IMR-90 (cell line): ENCODE measurements at regions not wholly inside any gene's neighbourhood (a gene's known extent, or its start where the extent isn't known, plus 50 kb on each side); places are given as distances from the start of the nearest gene placed in this dataset.

ENCODE experiments used
- ATAC-seq: fragments of 200-7000 bp; cut with Tn5 transposase; 2 replicates; pipeline ENCODE4 v1.9.1; 2020; ENCODE audit warnings: low read depth, mild to moderate bottlenecking, moderate library complexity
- BruUV-seq: library from RNA; stranded (reverse); fragments of 400-500 nt; replicated peaks from 2 replicates; lab custom pipeline; 2021; lab: Mats Ljungman, UMichigan
- CTCF ChIA-PET: fragments of 300-600 bp; formaldehyde crosslinking; extraction: SDS; loops from one replicate; lab custom pipeline; 2021; ENCODE audit warnings: antibody characterized with exemption; lab: Yijun Ruan, JAX
- POLR2A ChIA-PET: fragments of 300-600 bp; sonication (Branson Sonifier 250); formaldehyde crosslinking; loops from one replicate; lab custom pipeline; 2022; ENCODE audit warnings: antibody characterized with exemption; ENCODE audit not compliant: unreplicated experiment; lab: Charles Lee
- DNase-seq: peaks from one replicate; pipeline ENCODE4 v3.0.0; 2013
- H2AFZ ChIP-seq: replicated peaks from 2 replicates; pipeline ENCODE3; 2013; ENCODE audit warnings: low read length, mild to moderate bottlenecking; ENCODE audit not compliant: poor library complexity
- H2AK5ac ChIP-seq: 2 replicates; pipeline ENCODE4 v1.6.1; 2013; ENCODE audit warnings: low read depth, low read length, inconsistent platforms
- H2AK9ac ChIP-seq: replicated peaks from 2 replicates; pipeline ENCODE3; 2013; ENCODE audit warnings: mild to moderate bottlenecking, low read depth, low read length, moderate library complexity; ENCODE audit not compliant: poor library complexity
- H2BK120ac ChIP-seq: 2 replicates; pipeline ENCODE4 v1.6.1; 2013; ENCODE audit warnings: low read depth, low read length, inconsistent platforms
- H2BK15ac ChIP-seq: 3 replicates; pipeline ENCODE4 v1.6.1; 2013; ENCODE audit warnings: low read depth, low read length, inconsistent platforms
- H2BK20ac ChIP-seq: 2 replicates; pipeline ENCODE4 v1.6.1; 2013; ENCODE audit warnings: low read depth, mild to moderate bottlenecking, inconsistent platforms, low read length, moderate library complexity
- H2BK5ac ChIP-seq: 2 replicates; pipeline ENCODE4 v1.6.1; 2013; ENCODE audit warnings: mild to moderate bottlenecking, low read depth, low read length, inconsistent platforms; ENCODE audit not compliant: poor library complexity, severe bottlenecking
- H3K14ac ChIP-seq: replicated peaks from 2 replicates; pipeline ENCODE4 v1.6.1; 2013; ENCODE audit warnings: low read depth, low read length, inconsistent platforms
- H3K18ac ChIP-seq: 2 replicates; pipeline ENCODE4 v1.6.1; 2013; ENCODE audit warnings: low read depth, low read length, control low read depth
- H3K23ac ChIP-seq: 2 replicates; pipeline ENCODE4 v1.6.1; 2013; ENCODE audit warnings: low read depth, low read length, inconsistent platforms
- H3K27ac ChIP-seq: 2 replicates; pipeline ENCODE4 v1.5.1; 2013; ENCODE audit warnings: mild to moderate bottlenecking, control low read depth, low read length; ENCODE audit not compliant: insufficient read depth
- H3K27me3 ChIP-seq: 2 replicates; pipeline ENCODE4 v1.6.1; 2013; ENCODE audit warnings: low read length; ENCODE audit not compliant: control insufficient read depth, insufficient read depth
- H3K36me3 ChIP-seq: 2 replicates; pipeline ENCODE4 v1.6.1; 2013; ENCODE audit warnings: low read length, mixed read lengths; ENCODE audit not compliant: control insufficient read depth, insufficient read depth
- H3K4ac ChIP-seq: 2 replicates; pipeline ENCODE4 v1.6.1; 2013; ENCODE audit warnings: low read depth, low read length, inconsistent platforms
- H3K4me1 ChIP-seq: 2 replicates; pipeline ENCODE4 v1.6.1; 2013; ENCODE audit warnings: low read length, mixed read lengths; ENCODE audit not compliant: control insufficient read depth, insufficient read depth
- H3K4me2 ChIP-seq: 2 replicates; pipeline ENCODE4 v1.6.1; 2013; ENCODE audit warnings: low read depth, mild to moderate bottlenecking, control low read depth, low read length, moderate library complexity
- H3K4me3 ChIP-seq: 2 replicates; pipeline ENCODE4 v1.5.1; 2013; ENCODE audit warnings: low read depth, mild to moderate bottlenecking, control low read depth, low read length, moderate library complexity; ENCODE audit not compliant: insufficient read depth
- H3K56ac ChIP-seq: 2 replicates; pipeline ENCODE4 v1.6.1; 2013; ENCODE audit warnings: low read length, inconsistent platforms; ENCODE audit not compliant: insufficient read depth; ENCODE audit errors: extremely low read depth
- H3K79me1 ChIP-seq, 2 experiments: 2 replicates each; pipeline ENCODE4 v1.6.1; 2013; ENCODE audit warnings: low read length in 2 of 2, inconsistent platforms in 1 of 2, low read depth in 1 of 2
- H3K9ac ChIP-seq: 2 replicates; pipeline ENCODE4 v1.6.1; 2013; ENCODE audit warnings: low read depth, low read length, control low read depth
- H3K9me1 ChIP-seq: 2 replicates; pipeline ENCODE4 v1.6.1; 2013; ENCODE audit warnings: low read length, inconsistent platforms; ENCODE audit not compliant: insufficient read depth
- H3K9me3 ChIP-seq: 2 replicates; pipeline ENCODE4 v1.6.1; 2013; ENCODE audit warnings: low read length; ENCODE audit not compliant: control insufficient read depth, insufficient read depth
- H4K20me1 ChIP-seq: 2 replicates; pipeline ENCODE4 v1.6.1; 2013; ENCODE audit warnings: low read length, inconsistent platforms; ENCODE audit not compliant: insufficient read depth
- H4K5ac ChIP-seq: 2 replicates; pipeline ENCODE4 v1.6.1; 2013; ENCODE audit warnings: mild to moderate bottlenecking, low read depth, low read length, control low read depth
- H4K8ac ChIP-seq, 2 experiments: 2 replicates each; pipeline ENCODE4 v1.6.1; 2013; ENCODE audit warnings: low read depth in 2 of 2, low read length in 2 of 2, control low read depth in 1 of 2, inconsistent platforms in 1 of 2
- H4K91ac ChIP-seq: 2 replicates; pipeline ENCODE4 v1.6.1; 2013; ENCODE audit warnings: low read depth, low read length, inconsistent platforms; ENCODE audit not compliant: insufficient read depth
- BHLHE40 ChIP-seq: fragments of 150-350 bp; IDR thresholded peaks from 2 replicates; pipeline ENCODE4 v1.6.1; 2016; ENCODE audit warnings: mild to moderate bottlenecking, low read depth, low read length
- CEBPB ChIP-seq: IDR thresholded peaks from 2 replicates; pipeline ENCODE4 v1.6.1; 2012; ENCODE audit warnings: low read depth, low read length, improper control_type of control experiment
- CHD1 ChIP-seq: IDR thresholded peaks from 2 replicates; pipeline ENCODE4 v1.6.1; 2012; ENCODE audit warnings: low read depth, low read length, improper control_type of control experiment
- FOS ChIP-seq: fragments of 150-350 bp; IDR thresholded peaks from 2 replicates; pipeline ENCODE4 v1.6.1; 2016; ENCODE audit warnings: low read depth, low read length
- MAFK ChIP-seq: IDR thresholded peaks from 2 replicates; pipeline ENCODE4 v1.6.1; 2012; ENCODE audit warnings: low read depth, low read length, improper control_type of control experiment
- MAZ ChIP-seq: IDR thresholded peaks from 2 replicates; pipeline ENCODE4 v1.6.1; 2012; ENCODE audit warnings: low read depth, mild to moderate bottlenecking, low read length, improper control_type of control experiment, moderate library complexity, borderline replicate concordance
- MXI1 ChIP-seq: IDR thresholded peaks from 2 replicates; pipeline ENCODE4 v1.6.1; 2012; ENCODE audit warnings: low read depth, mild to moderate bottlenecking, low read length, moderate library complexity, borderline replicate concordance
- NFE2L2 ChIP-seq: fragments of 150-350 bp; IDR thresholded peaks from 2 replicates; pipeline ENCODE4 v1.6.1; 2016; ENCODE audit warnings: low read depth, mild to moderate bottlenecking, low read length
- POLR2A ChIP-seq: IDR thresholded peaks from 2 replicates; pipeline ENCODE4 v1.6.1; 2012; ENCODE audit warnings: mild to moderate bottlenecking, low read depth, low read length
- RAD21 ChIP-seq: IDR thresholded peaks from 2 replicates; pipeline ENCODE4 v1.6.1; 2012; ENCODE audit warnings: low read length, improper control_type of control experiment
- RCOR1 ChIP-seq: IDR thresholded peaks from 2 replicates; pipeline ENCODE4 v1.6.1; 2012; ENCODE audit warnings: mild to moderate bottlenecking, low read length, improper control_type of control experiment; ENCODE audit not compliant: insufficient replicate concordance
- RFX5 ChIP-seq: IDR thresholded peaks from 2 replicates; pipeline ENCODE4 v1.8.0; 2012; ENCODE audit warnings: low read depth, mild to moderate bottlenecking, low read length, moderate library complexity
- SMC3 ChIP-seq: fragments of 150-350 bp; IDR thresholded peaks from 2 replicates; pipeline ENCODE4 v1.6.1; 2016; ENCODE audit warnings: low read depth, mild to moderate bottlenecking, antibody characterized with exemption, low read length, moderate library complexity
- WGBS, 2 experiments: methylation state at CpG; one replicate each; pipeline versions ENCODE4 v1.1.5 to v1.1.7; 2013; ENCODE audit warnings: missing lambda C conversion rate in 2 of 2; ENCODE audit not compliant: insufficient read length in 1 of 2; ENCODE audit errors: extremely low coverage in 2 of 2; 5-methylcytosine and 5-hydroxymethylcytosine counted together
- dilution Hi-C: fragments of 300-500 bp; cut with HindIII; formaldehyde crosslinking; loops from one replicate; pipeline ENCODE4 v1.14.3; 2018; ENCODE audit warnings: low sequenced_read_pairs; ENCODE audit not compliant: unreplicated experiment
- in situ Hi-C: fragments of 300-500 bp; cut with MboI; formaldehyde crosslinking; loops from 3 replicates; pipeline ENCODE4 v1.14.3; 2019; ENCODE audit warnings: low sequenced_read_pairs, inconsistent platforms, mixed read lengths
- intact Hi-C: fragments of 100-400 bp; cut with micrococcal nuclease; formaldehyde crosslinking; loops from 2 replicates; pipeline ENCODE4 v1.10.0; 2022
- TF ChIP-seq, protein P1 (sequence below): fragments of 150-350 bp; IDR thresholded peaks from 2 replicates; pipeline ENCODE4 v1.6.1; 2016; ENCODE audit warnings: low read depth, mild to moderate bottlenecking, low read length, moderate library complexity, borderline replicate concordance
- TF ChIP-seq, protein P2 (sequence below): conservative IDR thresholded peaks from 2 replicates; pipeline ENCODE4 v1.5.1; 2012; ENCODE audit warnings: mild to moderate bottlenecking, low read depth, low read length, improper control_type of control experiment
- TF ChIP-seq, protein P3 (sequence below): fragments of 150-350 bp; IDR thresholded peaks from 2 replicates; pipeline ENCODE4 v1.6.1; 2017; ENCODE audit warnings: mild to moderate bottlenecking, antibody characterized with exemption, low read length, low read depth

DNA sequence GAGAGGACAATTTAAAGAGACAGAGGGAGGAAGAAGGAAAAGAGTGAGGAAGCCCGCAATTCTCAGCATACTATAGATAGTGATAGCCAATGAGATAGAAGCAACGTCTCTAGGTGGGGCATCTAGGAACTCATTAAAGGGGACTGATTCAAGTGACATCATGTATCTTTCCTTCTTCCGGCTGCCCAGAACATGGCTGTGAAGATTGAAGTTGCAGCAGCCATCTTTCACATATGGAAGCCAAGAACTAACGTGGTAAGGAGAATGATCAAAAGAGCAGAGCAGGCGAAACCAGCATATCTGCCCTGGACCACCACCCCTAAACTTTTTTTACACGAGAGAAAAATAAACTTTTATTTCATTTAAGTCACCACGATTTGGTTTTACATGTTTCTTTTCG lies 133.8 kb downstream of the DDX53 start:
- Histone ChIP-seq H3K9me1 (no peaks in the 10 kb centered on the region), H3K4ac (no peak overlapping the region), H3K27me3 (no peaks in the 10 kb centered on the region), H3K23ac (no peak overlapping the region), H2BK120ac (no peak overlapping the region), H4K20me1 (no peaks in the 10 kb centered on the region), H4K8ac (no peak overlapping the region), H3K14ac (no peak overlapping the region), H3K9ac (no peak overlapping the region), H4K91ac (no peak overlapping the region), H2AFZ (no peak overlapping the region), H3K4me1 (no peaks in the 10 kb centered on the region), H2BK20ac (no peak overlapping the region), H3K27ac (no peak overlapping the region), H4K5ac (no peak overlapping the region), H2AK9ac (no peak overlapping the region), H3K36me3 (no peaks in the 10 kb centered on the region), H3K4me3 (no peak overlapping the region), H2BK15ac (no peak overlapping the region), H2BK5ac (no peak overlapping the region), H3K9me3 (no peaks in the 10 kb centered on the region), H3K56ac (no peak overlapping the region), H3K4me2 (no peak overlapping the region), H3K79me1 (no peaks in the 10 kb centered on the region), H2AK5ac (no peak overlapping the region), H3K18ac (no peak overlapping the region)
- in situ Hi-C loops = no loop called here
- no peak for DNase-seq
- TF ChIP-seq FOS = no peak
- TF ChIP-seq MXI1 = no peak
- TF ChIP-seq, protein P1, sequence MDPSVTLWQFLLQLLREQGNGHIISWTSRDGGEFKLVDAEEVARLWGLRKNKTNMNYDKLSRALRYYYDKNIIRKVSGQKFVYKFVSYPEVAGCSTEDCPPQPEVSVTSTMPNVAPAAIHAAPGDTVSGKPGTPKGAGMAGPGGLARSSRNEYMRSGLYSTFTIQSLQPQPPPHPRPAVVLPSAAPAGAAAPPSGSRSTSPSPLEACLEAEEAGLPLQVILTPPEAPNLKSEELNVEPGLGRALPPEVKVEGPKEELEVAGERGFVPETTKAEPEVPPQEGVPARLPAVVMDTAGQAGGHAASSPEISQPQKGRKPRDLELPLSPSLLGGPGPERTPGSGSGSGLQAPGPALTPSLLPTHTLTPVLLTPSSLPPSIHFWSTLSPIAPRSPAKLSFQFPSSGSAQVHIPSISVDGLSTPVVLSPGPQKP = no peak
- no peak for TF ChIP-seq NFE2L2
- TF ChIP-seq BHLHE40 = no peak
- TF ChIP-seq, protein P2, sequence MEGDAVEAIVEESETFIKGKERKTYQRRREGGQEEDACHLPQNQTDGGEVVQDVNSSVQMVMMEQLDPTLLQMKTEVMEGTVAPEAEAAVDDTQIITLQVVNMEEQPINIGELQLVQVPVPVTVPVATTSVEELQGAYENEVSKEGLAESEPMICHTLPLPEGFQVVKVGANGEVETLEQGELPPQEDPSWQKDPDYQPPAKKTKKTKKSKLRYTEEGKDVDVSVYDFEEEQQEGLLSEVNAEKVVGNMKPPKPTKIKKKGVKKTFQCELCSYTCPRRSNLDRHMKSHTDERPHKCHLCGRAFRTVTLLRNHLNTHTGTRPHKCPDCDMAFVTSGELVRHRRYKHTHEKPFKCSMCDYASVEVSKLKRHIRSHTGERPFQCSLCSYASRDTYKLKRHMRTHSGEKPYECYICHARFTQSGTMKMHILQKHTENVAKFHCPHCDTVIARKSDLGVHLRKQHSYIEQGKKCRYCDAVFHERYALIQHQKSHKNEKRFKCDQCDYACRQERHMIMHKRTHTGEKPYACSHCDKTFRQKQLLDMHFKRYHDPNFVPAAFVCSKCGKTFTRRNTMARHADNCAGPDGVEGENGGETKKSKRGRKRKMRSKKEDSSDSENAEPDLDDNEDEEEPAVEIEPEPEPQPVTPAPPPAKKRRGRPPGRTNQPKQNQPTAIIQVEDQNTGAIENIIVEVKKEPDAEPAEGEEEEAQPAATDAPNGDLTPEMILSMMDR = no peak
- TF ChIP-seq MAFK = no peak
- no peak for TF ChIP-seq CHD1
- TF ChIP-seq MAZ = no peak
- TF ChIP-seq, protein P3, sequence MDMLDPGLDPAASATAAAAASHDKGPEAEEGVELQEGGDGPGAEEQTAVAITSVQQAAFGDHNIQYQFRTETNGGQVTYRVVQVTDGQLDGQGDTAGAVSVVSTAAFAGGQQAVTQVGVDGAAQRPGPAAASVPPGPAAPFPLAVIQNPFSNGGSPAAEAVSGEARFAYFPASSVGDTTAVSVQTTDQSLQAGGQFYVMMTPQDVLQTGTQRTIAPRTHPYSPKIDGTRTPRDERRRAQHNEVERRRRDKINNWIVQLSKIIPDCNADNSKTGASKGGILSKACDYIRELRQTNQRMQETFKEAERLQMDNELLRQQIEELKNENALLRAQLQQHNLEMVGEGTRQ = no peak
- TF ChIP-seq RFX5 = no peak
- TF ChIP-seq RCOR1 = no peak
- no peak for TF ChIP-seq RAD21
- no peak for TF ChIP-seq POLR2A
- no peak for TF ChIP-seq SMC3
- no peak for TF ChIP-seq CEBPB
- ATAC-seq = no peak
- dilution Hi-C loops = no loop called here
- WGBS, 2 experiments = 59% methylated on average over 2 of the region's 8 CpGs; no CpG with 5 or more reads in 1 of the 2 experiments
- no TSS peak for BruUV-seq
- ChIA-PET POLR2A (no interaction called here), CTCF (no interaction called here)
- intact Hi-C loops = no loop called here
